GM23248 (cell line): ENCODE measurements at regions not wholly inside any gene's neighbourhood (a gene's known extent, or its start where the extent isn't known, plus 50 kb on each side); places are given as distances from the start of the nearest gene placed in this dataset.

Source experiments
- EZH2 ChIP-seq: fragments of 200-600 bp; sonication (generic); IDR thresholded peaks from 2 replicates; pipeline ENCODE4 v1.6.1; 2018; ENCODE audit warnings: antibody characterized with exemption, mild to moderate bottlenecking; ENCODE audit not compliant: insufficient read depth, poor library complexity, severe bottlenecking
- EZH2phosphoT487 ChIP-seq: fragments of 200-600 bp; sonication (generic); IDR thresholded peaks from 2 replicates; pipeline ENCODE4 v1.6.1; 2018; ENCODE audit warnings: antibody characterized with exemption, moderate library complexity, mild to moderate bottlenecking, low read depth; ENCODE audit not compliant: insufficient read depth

GRCh38 chrX:155767051-155767875, 113.9 kb upstream of the VAMP7 start:
- TF ChIP-seq EZH2 (no peak), EZH2phosphoT487 (no peak)
